Epithelial cell of proximal tubule (primary cell): ENCODE measurements at regions not wholly inside any gene's neighbourhood (a gene's known extent, or its start where the extent isn't known, plus 50 kb on each side); places are given as distances from the start of the nearest gene placed in this dataset.

ENCODE experiments used
- DNase-seq: peaks from one replicate; pipeline ENCODE4 v3.0.0-alpha.2; 2011; ENCODE audit warnings: low read depth
- H3K4me3 ChIP-seq: 2 replicates; pipeline ENCODE4 v1.5.1; 2011; ENCODE audit warnings: low read depth, mild to moderate bottlenecking, low read length
- CTCF ChIP-seq: conservative IDR thresholded peaks from 2 replicates; pipeline ENCODE4 v1.5.1; 2012; ENCODE audit warnings: low read depth, mild to moderate bottlenecking, low read length

GRCh38 chr9:35540315-35540714 lies 50.4 kb downstream of the RUSC2 start:
- no peak for DNase-seq
- no peak for TF ChIP-seq CTCF
- H3K4me3 ChIP-seq, result no peak overlapping the region

- TF ChIP-seq CTCF, result no peak
- no peak for DNase-seq
- H3K4me3 ChIP-seq, result no peak overlapping the region
These were observed 56.9 kb downstream of the RUSC2 start for GRCh38 chr9:35546853-35547252.

- no peak overlapping the region for H3K4me3 ChIP-seq
- DNase-seq, result no peak
- no peak for TF ChIP-seq CTCF
These were observed 57.1 kb upstream of the TESK1 start for GRCh38 chr9:35547889-35548418.

GRCh38 chr9:35548571-35548970 lies 56.5 kb upstream of the TESK1 start:
- no peak for DNase-seq
- no peak for TF ChIP-seq CTCF
- H3K4me3 ChIP-seq, result no peak overlapping the region

- DNase-seq, result no peak
- no peak overlapping the region for H3K4me3 ChIP-seq
- TF ChIP-seq CTCF, result no peak
These were observed 55.6 kb upstream of the TESK1 start for GRCh38 chr9:35549441-35549840.

- no peak for DNase-seq
- TF ChIP-seq CTCF, result no peak
- H3K4me3 ChIP-seq, result no peak overlapping the region
These were observed 52.7 kb upstream of the TESK1 start for GRCh38 chr9:35552376-35552775.

- no peak for DNase-seq
- no peak overlapping the region for H3K4me3 ChIP-seq
- TF ChIP-seq CTCF, result no peak
These were observed 52.2 kb upstream of the TESK1 start for GRCh38 chr9:35552837-35553236.
